Stimulated activated CD4-positive, alpha-beta T cell treated with anti-CD3 and anti-CD28 coated beads, Interleukin-12 subunit alpha, Interleukin-12 subunit beta, amount 100 ng/mL, for 48 hours (primary cell): ENCODE measurements at regions not wholly inside any gene's neighbourhood (a gene's known extent, or its start where the extent isn't known, plus 50 kb on each side); places are given as distances from the start of the nearest gene placed in this dataset.

Experiments
- DNase-seq, 3 donors: peaks; one replicate each; pipeline ENCODE4 v3.0.0-alpha.2; 2020; ENCODE audit warnings: low read depth in 2 of 3, low spot score in 1 of 3

DNA sequence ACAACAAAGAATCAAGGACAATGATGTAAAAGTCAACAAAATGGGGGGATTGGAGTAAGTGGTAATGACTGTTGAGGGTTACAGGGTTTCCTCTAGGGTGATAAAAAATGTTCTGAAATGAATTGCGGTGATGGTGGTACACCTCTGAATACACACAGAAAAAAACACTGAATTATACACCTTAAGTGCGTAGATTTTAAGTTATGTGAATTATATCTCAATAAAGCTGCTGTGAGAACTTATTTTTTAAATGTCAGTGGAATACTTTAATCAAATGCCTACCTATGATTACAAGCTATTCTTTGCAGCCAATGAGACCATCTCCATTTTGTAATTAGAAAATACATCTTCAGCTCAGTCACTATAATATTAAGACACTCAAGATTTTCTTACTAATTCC is 53.5 kb downstream of the ZNF608 start:
- no peak for DNase-seq

DNA sequence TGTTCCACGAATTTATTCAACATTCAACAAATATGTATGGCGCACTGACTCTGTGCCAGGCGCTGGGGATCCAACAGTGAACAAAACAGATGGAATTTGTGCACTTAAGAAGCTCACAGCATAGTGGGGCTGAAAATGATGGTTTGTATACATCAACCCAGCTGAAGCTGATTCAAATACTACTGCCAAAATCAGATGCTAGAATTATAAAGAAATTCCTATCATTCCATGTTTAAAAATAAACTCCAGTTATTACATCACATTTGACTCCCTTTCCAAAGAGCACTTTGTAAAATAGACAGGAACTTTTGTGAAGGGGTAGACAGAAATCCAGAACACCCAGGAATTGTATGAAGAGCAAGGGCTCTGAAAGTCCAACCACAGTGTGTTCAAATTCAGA is 54.1 kb downstream of the ZNF608 start:
- no peak for DNase-seq

DNA sequence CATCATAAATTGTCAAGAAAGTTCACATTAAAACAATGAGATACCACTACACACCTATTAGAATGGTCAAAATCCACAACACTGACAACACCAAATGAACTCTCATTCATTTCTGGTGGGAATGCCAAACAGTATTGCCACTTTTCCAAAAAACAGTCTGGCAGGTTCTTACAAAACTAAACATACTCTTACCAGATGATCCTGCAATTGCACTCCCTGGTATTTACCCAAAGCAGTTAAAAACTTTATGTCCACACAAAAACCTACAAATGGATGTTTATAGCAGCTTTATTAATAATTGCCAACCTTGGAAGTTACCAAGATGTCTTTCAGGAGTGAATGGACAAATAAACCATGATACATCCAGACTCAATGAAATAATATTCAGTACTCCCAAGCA is 56.8 kb downstream of the ZNF608 start:
- DNase-seq, result no peak

DNA sequence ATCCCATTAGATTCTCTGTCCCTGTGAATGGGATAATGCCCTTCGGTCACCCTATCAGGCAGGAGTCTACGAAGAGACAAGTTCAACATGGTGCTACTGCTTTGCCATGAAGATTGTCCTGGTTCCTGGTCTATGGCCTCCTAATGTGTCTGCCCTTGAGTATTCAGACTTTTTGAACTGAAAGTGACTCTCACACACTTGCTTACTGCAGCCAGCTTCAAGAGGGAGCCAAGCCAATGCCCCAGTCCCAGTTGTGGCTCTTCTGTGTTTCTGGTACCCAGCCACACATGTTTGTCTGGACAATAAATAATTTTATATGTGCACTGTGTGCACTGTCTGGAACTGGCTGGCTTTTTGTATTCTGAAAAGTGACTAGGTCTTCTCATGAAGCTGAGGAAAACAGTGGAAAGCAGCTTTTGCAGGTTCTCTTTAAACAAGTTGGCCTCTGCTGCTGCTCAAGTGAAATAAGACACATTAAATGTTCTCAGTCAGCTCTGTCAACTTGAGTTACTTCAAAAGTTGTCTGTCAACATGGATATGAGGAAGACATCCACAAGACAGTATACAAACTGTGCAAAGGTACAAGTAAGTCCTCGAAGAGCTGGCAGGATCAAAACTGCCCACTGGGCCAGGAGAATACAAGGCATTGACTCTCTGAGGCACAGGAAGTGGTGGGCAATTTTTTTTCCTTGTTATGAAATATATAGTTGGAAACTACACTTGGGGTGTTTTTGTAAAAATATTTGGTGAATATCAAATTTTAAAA is 60.0 kb downstream of the ZNF608 start:
- no peak for DNase-seq

DNA sequence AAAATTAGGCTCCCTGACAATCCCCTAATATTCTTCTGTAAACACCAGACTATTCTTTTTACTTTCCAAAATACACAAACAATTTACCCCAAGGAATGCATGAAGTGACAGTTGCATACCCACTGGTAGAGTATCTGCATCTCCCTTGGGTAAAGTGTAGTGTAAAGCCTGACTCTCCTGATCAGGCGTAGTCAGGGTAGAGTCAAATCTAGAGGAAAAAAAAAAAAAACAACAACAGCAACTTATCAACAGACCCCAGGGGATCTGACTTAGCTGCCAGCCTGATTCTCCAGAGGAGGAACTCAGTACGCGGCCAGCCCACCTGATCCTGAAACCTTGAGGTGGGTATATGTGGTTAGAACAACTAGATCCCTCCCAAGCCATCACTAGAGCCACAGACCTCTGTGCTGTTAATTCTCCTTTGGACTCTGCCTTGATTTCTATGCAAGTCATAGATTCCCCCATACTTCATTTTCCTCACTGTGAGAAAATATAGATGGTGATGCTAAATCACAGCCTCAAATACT is 61.0 kb downstream of the ZNF608 start:
- DNase-seq, result no peak

DNA sequence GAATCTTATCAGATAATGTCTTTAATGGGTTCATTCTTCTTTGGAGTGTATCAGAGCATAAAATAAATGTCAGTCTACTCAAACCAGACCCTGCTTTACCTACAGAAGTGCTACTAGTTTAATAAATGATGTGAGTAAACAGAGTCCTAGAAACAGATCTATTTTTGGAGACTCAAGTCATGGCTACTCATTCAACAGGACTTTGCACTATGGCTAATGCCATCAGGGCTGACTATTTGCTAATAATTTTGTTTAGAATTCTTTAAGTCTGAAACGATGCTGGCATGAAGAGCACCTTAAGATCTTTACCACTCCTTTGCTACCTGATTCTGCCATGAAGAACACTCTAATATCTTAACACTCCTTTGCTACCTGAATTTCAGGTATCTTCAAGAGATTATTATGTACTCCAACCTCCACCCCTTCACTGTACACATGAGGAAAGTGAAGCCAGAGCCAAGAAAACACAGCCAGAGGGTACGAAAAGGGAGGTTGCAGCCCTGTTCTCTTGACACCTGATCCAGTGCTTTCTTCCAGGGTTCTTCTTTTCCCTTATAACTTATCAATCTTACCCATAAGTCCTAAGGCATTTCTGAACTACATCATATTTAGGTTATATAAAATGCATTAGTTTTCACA is 62.4 kb downstream of the ZNF608 start:
- no peak for DNase-seq

DNA sequence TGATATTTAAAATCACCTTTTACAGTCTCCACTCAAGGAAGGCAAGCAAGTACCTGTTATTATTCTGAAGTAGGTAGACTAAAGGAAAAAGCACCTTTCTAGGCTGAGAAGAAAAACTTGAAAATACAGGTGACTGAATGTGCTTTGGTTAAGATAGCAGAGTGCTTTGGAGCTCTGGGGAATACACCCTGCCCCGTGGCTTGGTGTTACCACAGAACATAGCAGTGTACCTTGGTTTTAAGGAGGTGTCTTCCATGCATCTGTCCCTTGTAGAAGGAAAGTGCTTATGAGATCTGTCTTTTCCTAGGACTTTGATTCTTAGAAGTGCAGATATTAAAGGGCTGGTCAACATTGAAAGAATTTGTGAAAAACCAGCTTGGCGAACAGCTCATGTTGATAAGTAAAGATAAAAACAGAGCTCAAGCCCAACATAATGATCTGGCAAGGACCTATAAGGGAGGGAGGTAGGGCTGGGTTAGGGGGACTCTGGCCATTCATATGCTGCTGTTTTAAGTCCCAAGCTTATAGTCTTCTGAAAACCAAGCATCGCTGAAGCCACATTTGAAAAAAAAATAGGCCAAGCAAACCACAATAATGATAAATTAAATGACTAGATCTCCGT is 66.8 kb downstream of the ZNF608 start:
- no peak for DNase-seq

DNA sequence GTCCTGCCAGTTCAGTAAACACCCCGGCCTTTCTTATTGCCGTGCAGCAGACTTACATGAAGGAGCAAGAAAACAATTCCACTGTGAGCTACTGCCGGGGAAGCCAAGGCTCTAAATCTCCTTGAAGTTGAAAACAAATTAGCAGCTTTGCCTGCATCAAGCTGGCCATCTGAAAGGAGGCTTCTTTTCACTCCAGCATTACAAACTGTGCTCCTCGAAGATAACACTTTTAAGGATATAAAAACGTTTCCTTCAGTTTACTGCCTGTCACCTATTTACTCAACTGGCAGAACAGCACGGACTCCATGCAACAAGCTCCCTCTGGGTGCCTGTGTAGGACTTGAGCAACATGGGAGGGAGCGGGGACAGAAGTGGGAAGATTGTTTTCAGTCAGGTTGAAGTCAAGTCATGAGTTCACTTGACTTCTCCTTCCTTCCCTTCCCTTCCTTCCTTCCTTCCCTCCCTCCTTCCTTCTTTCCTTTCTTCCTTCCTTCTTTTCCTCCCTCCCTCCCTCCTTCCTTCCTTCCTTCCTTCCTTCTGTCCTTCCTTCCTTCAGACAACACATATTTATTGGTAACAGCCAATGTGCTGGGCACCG is 67.4 kb downstream of the ZNF608 start:
- no peak for DNase-seq

DNA sequence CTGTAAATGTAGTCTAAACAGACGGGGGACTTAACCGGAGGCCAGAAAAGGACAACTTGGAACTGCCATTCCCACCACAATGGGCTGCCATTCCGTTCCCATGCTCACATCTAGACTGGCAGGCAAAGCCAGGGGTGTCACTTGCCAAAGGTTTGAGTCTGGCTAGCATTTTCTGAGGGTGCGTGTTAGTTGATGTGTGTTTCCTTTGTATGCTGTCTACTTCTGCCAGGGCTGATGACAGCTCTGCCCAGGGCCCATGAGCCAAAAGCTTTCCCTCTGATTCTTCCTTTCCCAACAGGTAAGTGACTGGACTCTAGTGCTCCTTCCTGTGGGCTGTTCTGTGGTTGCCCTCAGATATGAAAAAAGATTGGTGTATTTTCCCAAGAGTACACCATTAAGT is 68.0 kb downstream of the ZNF608 start:
- DNase-seq, result no peak

DNA sequence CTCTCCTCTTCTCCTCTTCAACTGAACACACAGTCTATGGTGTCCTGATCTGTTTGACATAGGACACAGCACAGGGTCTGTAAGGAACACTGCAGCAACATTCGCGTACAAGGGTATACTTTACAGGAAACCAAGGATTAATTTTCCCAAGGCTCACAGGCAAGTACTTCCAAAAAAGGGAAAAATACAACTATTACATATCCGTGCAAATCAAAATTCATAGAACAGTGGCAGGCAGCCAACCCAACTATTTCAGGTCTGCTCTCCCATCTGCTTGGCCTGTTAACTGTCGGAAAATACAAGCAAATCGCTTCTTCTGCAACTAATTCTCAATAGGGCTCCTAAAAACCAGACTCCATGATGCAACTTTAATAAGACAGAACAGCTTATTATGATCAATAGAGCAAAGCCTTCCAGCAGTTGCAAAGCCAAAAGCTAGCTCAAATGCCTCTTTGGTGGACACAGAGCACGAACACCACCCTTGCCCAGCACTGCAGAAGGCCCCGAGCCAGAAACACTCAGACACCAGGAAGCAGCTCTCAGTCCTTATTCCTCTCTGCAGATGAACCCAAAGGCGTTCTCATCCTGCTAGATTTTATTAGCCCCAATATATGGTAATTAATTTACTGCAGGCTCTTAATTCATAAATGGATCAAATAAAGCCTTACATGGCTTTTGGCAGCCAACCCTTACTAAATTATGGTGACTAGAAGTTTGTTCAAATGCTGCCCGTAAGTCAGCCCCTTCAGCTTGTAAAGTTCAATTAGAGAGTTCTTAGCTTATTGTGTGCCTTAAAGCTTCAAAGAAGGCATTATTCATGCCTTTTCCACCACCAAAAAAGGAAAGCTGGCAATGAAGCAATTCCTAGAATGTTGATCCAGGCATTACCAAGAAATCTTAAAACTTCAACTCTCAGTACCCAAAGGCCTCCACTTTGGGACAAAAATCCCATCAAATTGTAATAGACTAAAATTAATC is 68.8 kb downstream of the ZNF608 start:
- DNase-seq, result no peak

DNA sequence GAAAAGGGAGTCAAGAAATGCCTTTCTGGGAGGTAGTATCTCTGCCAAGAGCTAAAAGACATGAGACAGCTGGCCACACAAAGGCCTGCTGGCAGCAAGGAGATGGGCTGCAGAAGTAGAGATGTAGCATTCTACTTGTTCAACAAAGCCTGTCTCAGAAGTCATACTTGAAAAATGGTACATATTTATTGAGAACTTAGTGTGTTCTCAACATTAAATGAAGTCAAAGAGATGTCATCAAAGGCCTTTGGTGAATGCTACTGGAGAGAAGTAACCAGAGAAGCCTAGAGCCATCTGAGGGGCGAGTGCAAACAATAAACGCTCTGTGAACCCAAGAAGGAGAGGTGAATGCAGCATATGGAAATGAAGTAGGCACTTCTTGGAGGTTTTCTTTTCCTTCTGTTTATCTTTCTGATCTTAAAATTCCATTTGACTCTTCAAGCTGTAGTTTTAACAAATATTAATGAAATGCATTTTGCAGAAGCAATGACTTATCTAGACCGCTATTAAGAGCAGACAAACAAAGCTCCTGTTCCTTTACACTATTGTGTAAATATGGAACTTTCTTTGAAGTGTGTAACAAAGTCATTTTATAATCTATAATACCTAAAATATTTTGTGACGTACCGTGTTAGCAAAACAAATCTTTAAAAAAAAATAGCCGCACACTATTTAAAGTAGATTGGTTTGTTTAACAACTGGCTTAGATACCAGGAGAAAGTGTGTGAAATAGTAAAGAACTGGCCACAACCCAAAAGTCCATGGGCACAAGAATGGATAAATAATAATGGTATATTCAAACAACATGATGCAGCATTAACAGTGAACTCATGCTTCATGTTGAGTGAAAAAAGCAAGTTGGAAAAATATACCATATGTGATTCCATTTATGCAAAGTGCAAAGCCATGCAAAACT is 70.2 kb downstream of the ZNF608 start:
- DNase-seq, result no peak

DNA sequence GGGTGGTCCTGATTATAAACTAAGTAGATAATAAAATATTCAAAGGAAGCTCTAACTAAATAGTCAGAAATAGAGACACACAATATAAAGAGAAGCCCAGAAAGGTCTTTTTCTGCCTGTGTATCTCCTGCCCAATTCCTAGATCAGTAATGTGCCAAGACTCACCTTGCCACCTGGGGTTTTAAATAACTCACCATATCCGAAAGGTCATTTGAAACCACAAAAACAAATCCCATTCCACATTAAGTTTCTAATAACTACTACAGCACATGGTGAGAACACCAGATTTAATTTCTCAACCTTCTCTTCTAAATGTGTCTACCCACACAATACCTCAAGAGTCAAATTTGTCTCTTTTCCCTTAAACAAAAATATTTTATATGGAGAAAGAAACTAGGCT is 75.2 kb downstream of the ZNF608 start:
- DNase-seq, result no peak

DNA sequence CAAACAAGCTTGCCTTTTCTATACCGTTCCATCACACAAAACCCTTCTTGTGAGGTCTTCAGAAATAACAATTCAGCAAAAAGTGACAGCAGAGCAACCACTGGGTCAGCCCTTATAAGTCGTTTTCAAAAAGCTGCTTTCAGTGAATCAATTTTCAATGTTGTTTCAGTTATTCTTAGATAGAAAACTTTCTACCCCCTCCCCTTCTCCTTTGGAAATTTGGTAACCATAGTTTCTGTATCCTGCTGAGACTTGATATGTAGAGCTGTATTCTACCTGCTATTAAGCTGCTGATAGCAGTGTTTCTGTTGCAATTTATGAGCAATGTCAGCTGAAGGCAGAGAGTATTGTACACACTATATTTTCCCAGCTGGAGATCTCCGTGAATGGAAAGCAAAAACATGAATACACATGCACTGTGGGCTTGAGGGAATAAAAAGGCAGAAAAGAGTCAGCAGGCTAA is 75.7 kb downstream of the ZNF608 start:
- DNase-seq, result no peak

DNA sequence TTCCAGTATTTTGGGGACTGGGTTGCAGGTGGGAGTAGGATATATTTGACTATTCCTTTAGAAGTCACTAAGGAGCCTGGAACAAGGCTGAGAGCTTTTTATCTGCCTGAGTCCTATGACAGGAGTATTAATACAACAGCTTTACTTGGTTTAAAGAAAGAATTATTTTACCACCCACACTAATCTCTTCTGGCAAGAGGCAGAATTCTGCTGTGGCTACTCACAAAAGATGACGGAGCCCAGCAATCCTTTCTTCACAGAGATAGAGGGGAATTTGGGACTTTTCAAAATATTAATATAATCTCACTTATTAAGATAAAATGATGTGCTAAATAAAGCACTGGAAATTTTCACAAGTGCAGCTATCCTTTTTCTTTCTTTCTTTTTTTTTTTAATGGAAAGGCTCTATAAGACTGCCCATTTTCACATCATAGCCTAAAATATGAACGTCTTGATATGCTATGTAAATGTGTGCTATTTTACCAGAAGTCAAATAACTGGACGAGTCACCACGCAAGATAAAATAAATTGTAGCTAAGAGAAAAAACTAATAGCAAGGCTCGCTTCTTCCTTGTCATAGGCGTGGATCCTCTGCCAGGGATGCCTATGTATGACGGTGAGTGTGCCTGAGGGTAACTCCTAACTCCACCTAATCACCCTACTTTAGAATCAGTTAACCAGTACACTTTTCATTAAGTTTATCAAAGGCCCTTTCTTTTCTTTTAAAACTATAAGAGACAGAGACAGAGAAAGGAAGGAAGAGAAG is 76.3 kb downstream of the ZNF608 start:
- DNase-seq, result no peak

DNA sequence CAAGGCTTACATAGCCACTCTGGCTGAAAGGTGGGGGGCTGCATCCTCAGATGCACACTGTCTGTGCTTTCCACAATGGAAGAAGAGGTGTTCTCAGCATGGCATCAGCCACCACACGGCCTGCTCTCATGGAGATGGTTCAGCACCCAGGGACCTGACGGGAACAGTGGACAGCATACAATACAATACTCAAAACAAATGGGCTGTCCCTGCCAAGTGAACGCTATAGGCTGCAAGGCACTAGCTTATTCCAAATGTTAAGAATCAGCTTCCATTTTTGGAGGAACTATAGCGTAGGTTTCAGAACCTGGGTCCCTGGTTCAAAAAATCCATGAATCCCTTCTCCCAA is 77.2 kb downstream of the ZNF608 start:
- no peak for DNase-seq

DNA sequence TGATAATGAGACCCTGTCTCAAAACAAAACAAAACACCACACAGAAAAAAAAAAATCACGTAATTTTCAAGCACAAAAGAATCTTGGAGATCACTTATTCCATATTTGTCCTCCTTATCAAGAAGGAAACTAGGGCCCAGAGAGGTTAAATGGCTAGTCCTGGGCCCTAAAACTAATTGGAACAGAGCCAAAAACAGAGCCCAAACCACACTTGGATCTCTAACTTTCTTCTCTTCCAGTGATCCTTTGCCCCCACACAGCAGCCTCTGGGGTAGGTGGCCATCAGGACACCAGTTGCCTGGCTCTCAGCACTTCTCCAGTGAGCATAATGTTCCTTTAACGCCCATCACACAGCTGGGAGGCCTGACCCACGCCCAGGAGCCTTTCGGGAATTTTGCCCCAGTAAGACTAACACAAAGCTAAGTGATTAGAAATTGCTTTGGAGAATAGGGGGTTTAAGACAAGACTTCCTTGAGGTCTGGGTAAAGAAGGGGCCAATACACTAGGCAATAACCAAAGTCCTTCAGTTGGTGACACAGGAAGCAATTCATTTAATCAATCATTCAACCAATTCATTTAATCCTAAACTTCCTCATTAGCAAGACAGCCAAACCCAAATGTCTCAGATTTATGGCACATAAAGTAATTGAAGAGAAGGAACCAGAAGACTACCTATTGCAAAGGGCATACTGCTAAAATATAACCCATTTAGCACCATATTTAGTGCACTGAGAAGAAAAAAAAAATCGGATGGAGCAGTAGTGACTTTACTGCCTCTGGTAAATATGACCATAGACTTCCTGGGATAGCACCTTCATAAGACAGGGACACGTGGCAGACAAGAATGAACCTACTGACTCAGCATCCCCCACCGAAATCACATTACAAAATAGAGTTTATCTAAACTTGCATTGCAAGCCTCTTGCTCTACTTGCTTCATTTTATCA is 77.8 kb downstream of the ZNF608 start:
- no peak for DNase-seq

DNA sequence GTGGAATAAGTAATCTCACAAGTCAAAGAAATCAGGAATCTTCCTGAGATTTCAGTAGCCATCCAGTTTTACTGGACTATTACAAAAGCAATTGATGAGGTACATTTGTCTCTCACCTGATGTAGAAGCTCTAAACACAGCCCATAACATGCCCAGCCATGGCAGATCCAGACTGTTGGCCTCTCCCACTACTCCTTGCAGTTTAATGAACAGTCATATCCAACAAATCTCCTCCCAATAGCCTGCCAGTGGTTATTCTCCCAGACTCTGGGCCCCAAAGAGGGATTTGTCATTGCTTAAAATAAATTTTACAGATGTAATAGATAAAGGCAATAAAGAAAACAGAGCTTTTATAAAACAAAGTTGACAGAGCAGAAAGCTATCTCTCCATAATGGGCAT is 80.8 kb downstream of the ZNF608 start:
- no peak for DNase-seq

DNA sequence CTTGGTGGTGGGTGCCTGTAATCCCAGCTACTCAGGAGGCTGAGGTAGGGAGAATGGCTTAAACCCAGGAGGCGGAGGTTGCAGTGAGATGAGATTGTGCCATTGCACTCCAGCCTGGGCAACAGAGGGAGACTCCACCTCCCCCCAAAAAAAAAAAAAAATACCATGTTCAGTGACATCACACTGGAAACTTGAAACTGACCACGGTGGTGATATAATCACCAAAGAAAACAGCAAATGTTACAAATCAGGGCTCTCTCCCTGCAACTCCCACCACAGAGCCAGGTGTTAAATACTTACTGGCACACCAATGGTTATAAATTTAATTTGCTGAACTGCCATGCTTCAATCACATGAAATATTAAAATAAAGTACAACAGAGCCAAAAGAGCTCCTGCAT is 81.4 kb downstream of the ZNF608 start:
- DNase-seq, result no peak
